GM21825 (cell line): ENCODE measurements at regions not wholly inside any gene's neighbourhood (a gene's known extent, or its start where the extent isn't known, plus 50 kb on each side); places are given as distances from the start of the nearest gene placed in this dataset.
"Not testable (repeated sequence)": the region's sequence is repeated elsewhere in the genome, so short reads cannot be mapped to it uniquely, and the experiment has no call there.

ENCODE experiments used
- ATAC-seq: cut with Tn5 transposase; IDR thresholded peaks from one replicate; pipeline ENCODE4 v1.9.1; 2021; ENCODE audit warnings: mild to moderate bottlenecking, moderate library complexity; ENCODE audit not compliant: unreplicated experiment

DNA sequence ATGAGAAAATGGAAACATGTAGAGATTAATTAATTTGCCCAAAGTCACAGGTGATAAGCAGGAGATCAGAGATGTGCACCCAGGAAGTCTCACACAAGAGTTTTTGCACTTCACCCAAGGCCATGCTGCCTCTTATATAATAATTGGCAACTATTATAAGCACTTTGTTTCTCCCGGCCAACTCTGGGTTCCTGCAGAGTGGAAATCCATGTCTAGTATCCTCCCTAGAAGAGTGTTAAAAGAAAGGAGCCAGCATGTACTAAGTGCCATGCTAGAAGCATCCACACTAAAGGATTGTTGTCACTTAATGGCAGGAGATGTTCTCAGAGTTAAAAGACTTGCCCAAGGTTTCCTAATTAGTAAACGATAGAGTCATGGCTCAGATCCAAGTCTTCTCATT lies 470.3 kb downstream of the OMA1 start:
- ATAC-seq = no peak

DNA sequence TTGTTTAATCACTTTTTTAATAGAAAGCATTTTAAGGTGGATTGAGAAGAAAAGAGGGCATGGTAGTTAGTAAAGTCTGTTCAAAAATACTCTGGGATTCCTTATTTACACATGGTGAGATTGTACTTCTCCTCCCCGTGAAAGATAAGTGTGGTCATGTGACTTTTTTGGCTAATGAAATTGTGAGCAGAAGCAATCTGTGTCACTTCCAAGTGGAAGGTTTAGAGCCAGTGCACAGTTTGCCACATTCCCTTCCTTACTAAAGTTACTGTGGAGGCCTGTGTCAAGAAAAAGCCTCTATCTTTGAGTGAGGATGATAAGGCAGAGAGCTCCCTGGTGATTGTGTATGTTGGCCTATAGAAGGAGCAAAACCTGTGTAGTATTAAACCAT lies 471.3 kb downstream of the OMA1 start:
- ATAC-seq = no peak

DNA sequence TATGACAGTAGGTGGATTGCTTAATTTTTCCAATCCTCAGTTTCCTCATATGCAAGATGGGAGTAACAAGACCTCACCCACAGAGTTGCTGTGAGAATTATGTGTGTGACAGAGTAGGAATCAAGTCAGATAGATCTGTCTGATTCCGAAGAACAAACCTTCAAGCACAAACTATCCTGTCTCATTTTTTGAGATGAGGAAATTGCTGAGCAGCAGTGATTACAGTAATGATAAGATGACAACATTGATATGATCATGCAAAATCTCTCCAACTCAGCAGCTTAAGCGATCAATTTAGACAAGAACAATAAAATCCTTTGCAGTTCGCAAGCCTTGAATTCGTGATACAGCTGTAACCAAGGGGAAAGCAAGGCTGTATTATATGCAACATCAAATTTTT lies 474.1 kb downstream of the OMA1 start:
- ATAC-seq = no peak

DNA sequence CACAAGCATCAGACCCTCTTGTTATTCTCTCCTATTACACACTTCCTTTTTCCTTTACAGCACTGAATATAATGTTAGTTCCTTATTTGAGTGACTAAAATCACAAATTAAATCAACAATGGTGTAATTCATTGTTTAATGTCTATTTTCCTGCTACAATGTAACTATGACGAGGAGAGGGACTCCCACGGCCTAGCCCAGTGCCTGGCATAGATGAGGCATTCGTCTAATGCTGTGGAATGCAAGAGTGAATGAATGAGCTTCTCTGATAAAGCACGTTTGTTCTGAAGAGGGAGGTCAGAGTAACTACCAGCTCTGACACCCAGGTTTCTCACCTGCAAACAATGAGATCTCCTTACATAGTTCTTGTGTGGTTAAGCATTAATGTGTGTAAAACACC lies 479.4 kb downstream of the OMA1 start:
- ATAC-seq = no peak

DNA sequence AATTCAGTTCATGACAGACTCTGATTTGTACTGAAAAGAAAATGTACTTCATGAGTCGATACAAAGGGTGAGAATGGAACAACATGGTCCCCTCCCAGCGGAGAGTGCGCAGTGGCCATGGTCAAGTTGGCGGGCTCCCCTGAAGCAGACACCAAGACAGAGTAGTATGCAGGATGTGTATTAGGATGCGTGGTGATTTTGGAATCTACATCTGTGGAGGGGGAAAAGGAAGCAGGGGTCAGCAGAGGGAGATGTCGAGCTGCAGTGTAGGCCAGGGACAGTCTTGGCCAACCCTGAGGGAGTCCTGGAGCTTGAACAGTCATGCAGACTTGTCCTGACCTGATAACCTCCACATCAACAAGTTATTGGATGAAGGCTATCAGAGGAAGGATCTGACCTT lies 481.0 kb downstream of the OMA1 start:
- ATAC-seq = no peak

DNA sequence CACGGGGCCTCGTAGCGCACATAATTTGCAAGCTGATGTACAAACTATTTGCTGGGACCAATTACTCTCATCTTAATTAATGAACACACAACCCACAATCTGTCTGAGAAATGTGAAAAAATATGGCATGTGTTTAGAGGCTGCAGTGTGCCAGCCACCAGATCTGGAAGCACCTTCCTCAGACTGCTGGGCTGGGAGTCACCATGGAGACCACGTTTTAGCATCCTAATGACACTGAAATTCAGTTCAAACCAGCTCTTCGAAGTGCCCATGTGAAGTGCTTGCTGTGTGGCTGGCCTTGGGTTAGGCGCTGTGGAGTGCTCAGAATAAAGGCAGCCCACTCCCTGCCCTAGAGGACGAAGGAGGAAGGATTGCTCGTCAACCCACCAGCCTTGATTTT lies 482.4 kb downstream of the OMA1 start:
- ATAC-seq = no peak

DNA sequence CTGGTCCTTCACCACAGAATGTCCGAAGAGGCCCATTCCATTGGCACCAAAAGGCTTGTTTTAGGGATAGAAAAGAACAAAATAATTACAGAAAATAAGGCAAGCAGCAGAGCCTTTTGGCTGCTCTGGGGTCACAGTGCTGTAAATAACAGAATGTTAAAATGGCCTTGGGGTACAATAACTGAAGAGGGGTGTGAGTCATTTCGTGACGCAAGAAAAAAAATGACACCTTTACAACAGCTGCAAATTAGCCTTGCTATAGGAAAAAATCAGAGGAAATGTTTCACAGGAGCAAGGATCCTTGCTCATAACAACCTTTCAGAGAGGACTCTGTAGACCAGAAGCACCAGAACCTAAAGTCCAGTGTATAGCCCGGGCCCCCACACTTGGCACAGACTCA lies 483.4 kb downstream of the OMA1 start:
- ATAC-seq = no peak

DNA sequence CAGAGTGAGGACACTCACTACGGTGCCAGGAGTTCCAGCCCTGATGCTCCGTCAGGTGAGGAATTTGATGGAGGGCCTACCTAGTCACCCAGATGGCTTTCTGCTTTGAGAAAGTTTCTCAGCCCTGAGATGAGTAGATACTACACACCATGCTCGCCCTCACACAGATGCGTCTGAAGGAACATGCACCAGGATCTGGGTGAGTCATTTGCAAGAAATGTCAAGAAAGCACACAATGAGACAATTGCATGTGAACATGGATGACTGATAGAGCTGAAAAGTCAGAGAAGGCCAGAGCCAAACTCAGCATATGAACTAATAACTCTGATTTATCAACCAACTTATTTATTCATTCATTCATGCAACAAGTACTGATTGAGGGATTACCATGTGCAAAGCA lies 483.9 kb downstream of the OMA1 start:
- no peak for ATAC-seq

DNA sequence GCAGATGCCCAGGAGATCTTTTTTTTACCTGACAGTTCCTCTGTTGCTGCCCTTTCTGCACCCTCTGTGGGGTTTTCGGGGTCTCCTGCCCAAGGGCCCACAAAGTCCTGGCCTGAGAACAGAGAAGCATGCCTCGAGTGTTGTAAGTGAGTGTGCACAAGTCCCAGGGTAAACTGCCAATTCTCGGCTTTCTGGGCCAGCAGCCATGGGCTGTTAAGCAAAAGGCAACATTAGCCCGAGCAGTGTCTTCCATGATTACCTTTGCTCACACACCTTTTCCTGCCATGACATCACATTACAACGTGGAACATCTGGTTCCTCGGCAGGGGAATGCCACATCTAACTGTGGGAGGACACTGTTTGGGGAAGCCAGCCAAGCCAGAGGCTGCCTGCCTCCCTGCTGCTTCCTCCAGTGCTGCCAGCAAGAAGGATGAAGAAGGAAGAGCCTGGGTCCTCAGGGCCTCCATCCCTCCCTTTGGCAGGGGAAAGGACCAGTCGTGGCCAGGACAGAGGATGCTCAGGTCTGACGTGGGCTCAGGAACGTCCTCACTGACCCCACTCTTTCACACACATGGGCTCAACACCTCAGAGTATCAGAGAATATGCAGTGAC lies 485.9 kb downstream of the OMA1 start:
- no peak for ATAC-seq

DNA sequence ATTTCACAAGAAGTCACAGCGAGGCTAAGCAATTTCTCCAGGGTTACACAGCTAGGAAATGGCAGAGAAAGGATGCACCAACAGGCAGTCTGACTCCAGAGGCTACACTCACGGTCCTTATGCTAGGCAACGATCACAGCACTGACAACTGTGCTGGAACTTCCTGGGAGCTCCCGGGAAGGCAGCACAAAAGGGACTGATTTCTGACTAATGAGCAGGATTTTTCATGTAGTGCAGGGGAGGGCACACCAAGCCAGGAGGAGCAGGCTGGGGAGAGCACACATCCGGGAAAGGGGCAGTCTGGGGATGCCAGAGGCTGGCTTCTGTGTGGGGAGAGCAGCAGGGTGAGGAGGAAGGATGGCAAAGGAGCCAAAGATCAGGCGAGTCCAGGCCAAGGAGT lies 486.7 kb downstream of the OMA1 start:
- no peak for ATAC-seq

DNA sequence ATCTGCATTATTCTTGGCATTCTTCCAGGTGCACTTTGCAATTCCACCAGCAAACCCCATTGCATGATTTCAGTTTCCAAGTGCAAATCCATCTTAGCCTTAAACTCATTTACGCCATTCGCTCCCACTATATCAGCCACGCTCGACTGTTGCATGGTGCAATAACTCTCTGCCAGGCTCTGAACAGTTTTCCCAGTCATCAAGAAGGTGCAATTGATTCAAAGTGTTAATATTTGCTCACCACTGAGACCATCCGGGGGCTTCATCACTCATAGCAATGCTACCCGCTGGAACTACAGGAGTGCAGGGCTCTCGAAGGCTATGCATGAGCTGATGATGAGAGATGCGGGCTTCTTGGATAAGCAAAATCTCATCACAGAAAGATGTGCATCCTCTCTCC lies 488.2 kb downstream of the OMA1 start:
- ATAC-seq = no peak

DNA sequence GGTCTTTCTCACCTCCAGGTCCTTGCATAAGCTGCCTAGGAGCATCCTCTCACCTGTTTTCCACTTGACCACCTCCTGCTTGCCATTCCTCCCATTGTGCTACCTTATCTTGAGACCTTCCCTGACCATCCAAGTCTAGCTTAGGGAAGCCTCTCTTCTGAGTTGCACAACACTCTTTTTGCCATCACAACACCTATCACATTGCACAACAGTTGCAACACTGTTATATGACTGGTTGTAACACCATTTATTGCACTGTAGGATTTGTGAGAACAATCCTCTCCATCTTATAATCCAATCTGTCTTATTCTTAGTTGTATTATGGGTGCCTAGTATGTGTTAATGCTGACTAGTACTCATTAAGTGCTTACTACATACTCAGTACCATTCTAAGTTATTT lies 488.7 kb downstream of the OMA1 start:
- no peak for ATAC-seq

DNA sequence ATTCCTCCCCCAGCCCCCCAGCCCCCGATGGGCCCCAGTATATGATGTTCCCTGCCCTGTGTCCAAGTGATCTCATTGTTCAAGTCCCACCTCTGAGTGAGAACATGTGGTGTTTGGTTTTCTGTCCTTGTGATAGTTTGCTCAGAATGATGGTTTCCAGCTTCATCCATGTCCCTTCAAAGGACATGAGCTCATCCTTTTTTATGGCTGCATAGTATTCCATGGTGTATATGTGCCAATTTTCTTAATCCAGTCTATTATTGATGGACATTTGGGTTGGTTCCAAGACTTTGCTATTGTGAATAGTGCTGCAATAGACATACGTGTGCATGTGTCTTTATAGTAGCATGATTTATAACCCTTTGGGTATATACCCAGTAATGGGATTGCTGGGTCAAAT lies 495.3 kb downstream of the OMA1 start:
- ATAC-seq = not testable (repeated sequence)

DNA sequence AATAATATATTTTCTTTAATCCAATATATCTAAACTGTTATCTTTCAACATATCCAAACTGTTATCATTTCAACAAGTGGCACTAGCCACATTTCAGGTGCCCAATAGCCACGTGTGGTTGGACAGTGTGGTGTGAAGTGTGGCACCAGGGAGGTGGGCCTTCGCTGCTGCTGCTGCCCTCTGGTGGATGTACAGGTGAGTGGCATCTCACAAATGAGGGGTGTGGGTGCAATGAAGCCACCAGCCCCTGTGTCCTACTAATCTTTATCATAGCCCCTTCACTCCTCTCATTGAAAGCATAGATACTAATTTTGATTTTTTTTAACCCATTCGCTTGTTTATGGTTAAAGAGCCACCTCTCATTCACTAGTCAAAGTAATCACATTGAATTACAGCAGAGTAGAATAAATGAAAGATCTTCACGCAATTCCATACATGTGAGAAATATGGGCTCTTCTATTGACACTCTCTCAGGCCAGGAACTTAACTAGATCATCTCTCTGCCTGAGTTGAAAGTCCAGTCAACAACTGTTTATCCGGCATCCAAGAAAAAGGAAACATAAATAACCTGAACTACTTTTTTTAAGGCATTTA lies 499.2 kb downstream of the OMA1 start:
- peak; percentile 50 for ATAC-seq

DNA sequence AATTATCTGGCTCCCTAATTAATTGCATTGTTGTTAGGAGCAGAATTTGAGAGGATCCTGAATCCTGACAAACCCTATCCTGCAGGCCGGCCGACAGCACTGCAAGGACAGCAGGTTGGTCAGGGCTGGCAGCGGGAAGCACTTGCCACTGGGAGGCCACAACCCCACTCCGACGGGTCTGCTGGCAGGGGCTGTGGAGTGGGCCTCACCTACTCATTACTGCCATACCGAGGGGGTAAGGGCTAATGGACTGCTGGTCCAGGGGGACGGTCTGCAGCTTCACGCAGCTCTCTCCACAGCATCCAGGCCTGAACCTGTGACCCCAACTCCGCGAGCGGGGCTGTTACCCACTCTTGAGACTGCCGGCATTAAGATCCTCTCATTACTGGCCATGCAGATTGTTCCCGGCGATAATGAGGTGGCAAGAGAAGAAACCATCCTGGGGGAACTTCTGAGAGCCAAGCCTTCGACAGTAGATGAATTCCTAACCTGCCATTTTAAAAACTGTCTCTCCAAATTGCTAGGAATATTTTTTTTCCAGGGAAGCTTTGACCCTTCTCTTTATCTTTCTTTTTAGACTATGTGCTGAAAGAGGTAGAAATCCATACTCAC lies 501.3 kb downstream of the OMA1 start:
- ATAC-seq = no peak

DNA sequence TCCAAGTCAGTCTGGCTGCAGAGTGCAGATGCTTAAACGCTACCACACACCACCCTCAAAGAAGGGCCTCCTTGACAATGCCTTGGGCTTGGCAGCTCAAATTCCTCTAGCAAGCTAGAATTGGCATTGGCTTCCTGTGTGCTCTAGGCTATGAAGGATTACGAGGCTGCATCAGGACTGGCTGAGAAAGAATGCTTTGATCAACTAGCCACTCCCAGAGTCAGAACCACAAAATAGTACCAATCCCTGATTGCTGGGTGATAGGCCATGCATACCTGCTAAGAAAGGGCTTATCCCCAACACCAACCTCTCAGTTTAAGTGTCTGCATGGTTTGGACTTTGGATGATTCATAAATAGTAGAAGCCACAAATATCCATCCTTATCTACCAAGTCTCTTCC lies 504.9 kb downstream of the OMA1 start:
- no peak for ATAC-seq

DNA sequence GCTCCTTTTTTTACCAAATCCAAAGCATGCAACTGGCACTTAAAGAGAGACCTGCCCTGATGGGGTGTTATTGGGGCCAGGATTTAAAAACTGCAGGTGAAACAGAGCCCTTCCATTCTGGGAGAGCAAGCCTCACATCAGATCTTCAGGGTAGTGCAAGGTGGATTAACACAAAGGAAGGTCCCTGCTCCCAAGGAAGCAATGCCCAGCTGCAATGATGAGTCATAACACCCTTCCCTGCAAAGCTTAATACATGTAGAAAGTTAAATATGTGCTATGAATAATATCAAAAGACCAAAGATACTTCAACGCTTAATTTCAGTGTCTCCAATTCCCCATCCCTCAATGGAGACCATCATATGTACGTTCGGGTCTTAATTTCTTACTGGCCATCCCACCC lies 508.0 kb downstream of the OMA1 start:
- no peak for ATAC-seq

DNA sequence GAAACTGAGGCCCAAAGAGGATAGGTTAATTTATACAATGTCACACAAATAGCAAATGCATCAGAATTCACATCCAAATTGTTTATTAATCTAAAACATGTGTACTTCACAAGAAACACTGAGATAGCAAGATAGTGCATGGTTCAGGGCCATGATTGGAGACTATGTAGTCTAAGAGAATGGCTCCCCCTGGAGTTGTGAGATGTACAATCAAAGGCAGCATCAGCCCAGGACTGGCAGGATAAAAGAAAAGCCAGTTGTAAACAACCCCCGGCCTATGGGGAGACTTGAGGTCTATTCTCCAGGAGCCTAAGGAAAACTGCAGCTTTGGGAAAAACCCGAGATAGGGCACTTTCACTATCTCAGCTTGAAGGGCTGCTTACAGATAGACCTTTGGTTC lies 511.0 kb downstream of the OMA1 start:
- ATAC-seq = no peak

DNA sequence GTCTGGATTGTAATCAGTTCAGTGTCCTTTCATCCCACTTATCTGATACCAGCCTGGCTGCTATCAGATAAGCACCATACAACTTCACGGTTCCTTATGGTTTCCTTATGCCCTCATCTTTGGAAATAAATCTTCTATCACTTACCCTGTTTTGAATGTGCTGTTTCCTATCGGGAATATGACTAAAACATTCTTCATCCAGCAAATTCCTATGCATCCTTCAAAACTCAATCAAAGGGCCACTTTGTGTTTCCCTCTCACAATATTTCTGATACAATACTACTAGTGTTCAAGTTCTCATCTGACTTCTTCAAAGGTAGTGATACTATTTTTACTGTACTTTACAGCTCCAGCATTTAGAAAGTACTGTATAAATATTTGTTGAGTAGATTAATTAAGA lies 513.2 kb downstream of the OMA1 start:
- ATAC-seq = no peak

DNA sequence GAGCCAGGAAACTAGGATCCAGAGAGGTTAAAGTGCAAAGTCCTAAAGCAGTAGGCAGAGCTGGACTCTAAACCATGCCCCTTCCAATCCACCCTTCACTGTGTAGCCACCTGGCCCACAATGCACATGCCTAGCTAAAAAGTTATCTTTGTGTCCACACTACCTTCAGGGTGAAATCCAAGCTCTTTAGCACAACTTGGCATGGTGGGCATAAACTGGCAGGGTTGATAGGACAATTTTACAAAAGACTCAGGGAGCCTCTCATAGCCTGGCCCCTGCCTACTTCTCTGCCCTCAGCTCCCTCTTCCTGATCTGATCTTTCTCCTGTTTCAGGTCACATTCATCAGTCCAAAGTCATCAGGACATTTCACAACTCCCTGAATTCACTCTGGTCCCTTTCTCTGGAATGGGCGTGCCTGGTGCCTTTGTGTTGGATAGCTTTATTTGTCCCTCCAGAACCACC lies 513.9 kb downstream of the OMA1 start:
- no peak for ATAC-seq

DNA sequence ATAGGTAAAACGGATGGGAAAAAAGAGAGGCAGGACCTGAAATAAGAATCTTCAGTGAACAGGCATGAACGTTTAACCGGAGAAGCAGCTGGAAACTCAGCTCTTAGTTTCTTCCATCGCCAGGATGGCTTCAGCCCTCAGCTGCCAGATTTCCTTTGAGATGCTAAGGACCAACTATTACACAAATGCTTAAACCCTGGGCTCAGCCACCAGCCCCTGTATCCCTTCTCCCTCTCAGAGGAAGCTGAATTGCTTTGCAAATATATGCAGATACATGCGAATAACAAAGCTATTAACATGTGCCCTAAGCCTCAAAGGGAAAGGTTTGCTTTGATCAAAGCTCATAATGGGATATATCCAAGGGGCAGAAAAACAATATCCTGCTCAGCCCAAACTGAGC lies 515.1 kb downstream of the OMA1 start:
- no peak for ATAC-seq

DNA sequence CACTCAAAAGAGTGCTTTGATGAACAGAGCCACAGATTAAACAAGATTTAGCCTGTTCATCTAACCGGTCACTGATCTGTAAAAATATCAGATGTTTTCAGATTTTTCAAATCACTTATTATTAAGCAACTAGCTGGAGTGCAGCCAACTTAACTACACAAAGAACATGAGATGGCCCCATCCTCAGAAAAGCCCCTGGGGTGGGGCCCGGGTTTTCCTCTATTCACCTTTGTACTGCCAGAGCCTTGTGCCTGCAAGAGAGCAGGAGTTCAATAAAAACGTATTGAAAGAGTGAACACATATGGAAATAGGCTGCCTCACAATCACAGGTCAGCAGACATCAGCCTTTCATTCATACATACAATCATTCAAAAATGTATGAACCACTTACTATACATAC lies 516.1 kb downstream of the OMA1 start:
- ATAC-seq = no peak

DNA sequence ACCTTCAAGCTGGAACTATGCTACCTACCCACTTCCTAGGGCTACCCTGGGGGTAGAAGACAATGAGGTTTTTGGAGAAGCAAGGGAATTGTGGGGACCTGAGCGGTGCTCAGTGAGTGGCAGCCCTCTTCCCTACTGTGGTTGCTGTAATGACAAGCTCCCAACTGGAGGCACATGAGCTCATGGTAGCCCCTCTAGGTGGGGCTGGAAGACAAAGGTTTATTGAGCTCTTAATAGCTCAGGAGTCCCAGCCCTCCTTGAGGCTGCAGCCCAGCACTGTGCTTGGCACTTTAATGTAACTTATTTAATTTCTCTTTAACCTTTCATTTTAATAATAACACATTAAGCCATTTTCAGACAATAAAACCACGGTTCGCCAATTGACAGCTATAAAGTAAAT lies 528.9 kb downstream of the OMA1 start:
- no peak for ATAC-seq
